ENCODE measurements at regions not wholly inside any gene's neighbourhood (a gene's known extent, or its start where the extent isn't known, plus 50 kb on each side); places are given as distances from the start of the nearest gene placed in this dataset.
A peak's percentile ranks its signal among the peaks of the same experiment; 100 is the strongest.
"Not testable (repeated sequence)": the region's sequence is repeated elsewhere in the genome, so short reads cannot be mapped to it uniquely, and the experiment has no call there.

GRCh38 chr7:4438723-4439245 lies 243.3 kb upstream of the FOXK1 start:
- no peak for DNase-seq

- no peak for DNase-seq
Observed at GRCh38 chr7:4439444-4439843, 242.7 kb upstream of the FOXK1 start.

- DNase-seq = no peak
Observed at GRCh38 chr7:4444106-4444505, 238.0 kb upstream of the FOXK1 start.

- no peak for DNase-seq
Observed at GRCh38 chr7:4445777-4446176, 236.3 kb upstream of the FOXK1 start.

- no peak for DNase-seq
Observed at GRCh38 chr7:4449263-4449662, 232.8 kb upstream of the FOXK1 start.

- DNase-seq = no peak
Observed at GRCh38 chr7:4450483-4450882, 231.6 kb upstream of the FOXK1 start.

GRCh38 chr7:4460597-4460996 lies 221.5 kb upstream of the FOXK1 start:
- no peak for DNase-seq

- no peak for DNase-seq
Observed at GRCh38 chr7:4461531-4461930, 220.6 kb upstream of the FOXK1 start.

- no peak for DNase-seq
Observed at GRCh38 chr7:4468320-4469102, 213.6 kb upstream of the FOXK1 start.

GRCh38 chr7:4470246-4470645 lies 211.8 kb upstream of the FOXK1 start:
- DNase-seq = no peak

GRCh38 chr7:4472728-4473127 lies 209.4 kb upstream of the FOXK1 start:
- no peak for DNase-seq

GRCh38 chr7:4479367-4480039 lies 202.6 kb upstream of the FOXK1 start:
- DNase-seq = peak; percentile 23 to 27

GRCh38 chr7:4480131-4480530 lies 202.0 kb upstream of the FOXK1 start:
- DNase-seq = not testable (repeated sequence)

GRCh38 chr7:4483851-4484250 lies 198.2 kb upstream of the FOXK1 start:
- no peak for DNase-seq

GRCh38 chr7:4484545-4484944 lies 197.6 kb upstream of the FOXK1 start:
- no peak for DNase-seq

GRCh38 chr7:4486907-4487306 lies 195.2 kb upstream of the FOXK1 start:
- no peak for DNase-seq

- DNase-seq = not testable (repeated sequence)
Observed at GRCh38 chr7:4496911-4497310, 185.2 kb upstream of the FOXK1 start.

GRCh38 chr7:4500812-4501211 lies 181.3 kb upstream of the FOXK1 start:
- no peak for DNase-seq

- not testable (repeated sequence) for DNase-seq
Observed at GRCh38 chr7:4507886-4508285, 174.2 kb upstream of the FOXK1 start.

- DNase-seq = no peak
Observed at GRCh38 chr7:4513450-4513849, 168.6 kb upstream of the FOXK1 start.

GRCh38 chr7:4519819-4520520 lies 162.1 kb upstream of the FOXK1 start:
- DNase-seq = no peak

- DNase-seq = no peak
Observed at GRCh38 chr7:4523219-4523618, 158.9 kb upstream of the FOXK1 start.

GRCh38 chr7:4523873-4524272 lies 158.2 kb upstream of the FOXK1 start:
- DNase-seq = no peak

- DNase-seq = no peak
Observed at GRCh38 chr7:4525884-4526283, 156.2 kb upstream of the FOXK1 start.
